HCT116 (cell line): ENCODE measurements at regions not wholly inside any gene's neighbourhood (a gene's known extent, or its start where the extent isn't known, plus 50 kb on each side); places are given as distances from the start of the nearest gene placed in this dataset.

ENCODE experiments used
- ATAC-seq: fragments of 200-7000 bp; cut with Tn5 transposase; 2 replicates; pipeline ENCODE4 v1.9.1; 2020; ENCODE audit warnings: mild to moderate bottlenecking, moderate library complexity
- BruUV-seq: library from RNA; stranded (reverse); fragments of 400-500 nt; replicated peaks from 2 replicates; lab custom pipeline; 2021; lab: Mats Ljungman, UMichigan
- CTCF ChIA-PET: fragments of 300-600 bp; sonication (Branson Sonifier 250); formaldehyde crosslinking; loops from one replicate; lab custom pipeline; 2021; ENCODE audit warnings: antibody characterized with exemption; lab: Charles Lee
- POLR2A ChIA-PET: fragments of 300-600, 350-600 bp; sonication (Branson Sonifier 250); formaldehyde crosslinking; loops from one replicate; lab custom pipeline; 2021; ENCODE audit warnings: antibody characterized with exemption; lab: Charles Lee
- RAD21 ChIA-PET, 2 experiments: fragments of 300-600 bp; sonication (Branson Sonifier 250); formaldehyde crosslinking; loops; one replicate each; lab custom pipeline; 2023; ENCODE audit warnings: low total read pairs in 2 of 2; ENCODE audit not compliant: uncharacterized antibody in 2 of 2, unreplicated experiment in 2 of 2, low non-redundant PET in 1 of 2; lab: Charles Lee
- DNase-seq: peaks from one replicate; pipeline ENCODE4 v3.0.0-alpha.2; 2010; ENCODE audit warnings: low read depth, low spot score
- H2AFZ ChIP-seq: fragments of 200-600 bp; shearing (Covaris generic), sonication (generic); 2 replicates; pipeline ENCODE4 v1.6.1; 2017; ENCODE audit warnings: low read depth, mixed run types, mixed read lengths, antibody characterized with exemption, low read length; ENCODE audit not compliant: poor library complexity, severe bottlenecking
- H3K27ac ChIP-seq: 2 replicates; pipeline ENCODE4 v1.5.1; 2012; ENCODE audit warnings: low read depth, low read length
- H3K27me3 ChIP-seq: fragments of 200-600 bp; sonication (generic); 2 replicates; pipeline ENCODE4 v1.6.1; 2016; ENCODE audit warnings: mixed run types, low read length, mixed read lengths; ENCODE audit not compliant: insufficient read depth
- H3K36me3 ChIP-seq, 2 experiments: fragments of 200-500 bp in 1 of 2; fragments of 200-600 bp in 1 of 2; sonication (Bioruptor generic) in 1 of 2; sonication (generic) in 1 of 2; 2 replicates each; pipeline versions ENCODE4 v1.5.1 to v1.6.1; 2014 to 2016; ENCODE audit warnings: low read length in 2 of 2, inconsistent platforms in 1 of 2, mixed read lengths in 1 of 2, mixed run types in 1 of 2; ENCODE audit not compliant: insufficient read depth in 2 of 2, control insufficient read depth in 1 of 2
- H3K4me1 ChIP-seq, 2 experiments: fragments of 200-600 bp in 1 of 2; sonication (generic) in 1 of 2; 2 replicates each; pipeline versions ENCODE4 v1.5.1 to v1.6.1; 2012 to 2017; ENCODE audit warnings: low read length in 2 of 2, inconsistent platforms in 1 of 2, mild to moderate bottlenecking in 1 of 2, mixed read lengths in 1 of 2, mixed run types in 1 of 2, moderate library complexity in 1 of 2; ENCODE audit not compliant: insufficient read depth in 2 of 2, control insufficient read depth in 1 of 2
- H3K4me2 ChIP-seq: fragments of 200-600 bp; sonication (generic); 2 replicates; pipeline ENCODE4 v1.6.1; 2017; ENCODE audit warnings: mixed run types, low read length, mixed read lengths
- H3K4me3 ChIP-seq, 2 experiments: fragments of 200-600 bp in 1 of 2; sonication (generic) in 1 of 2; replicated peaks in 1 of 2; 2 replicates each; pipeline ENCODE4 v1.5.1; 2011 to 2016; ENCODE audit warnings: low read length in 2 of 2, control low read depth in 1 of 2, low read depth in 1 of 2, mild to moderate bottlenecking in 1 of 2, mixed read lengths in 1 of 2, mixed run types in 1 of 2
- H3K79me2 ChIP-seq: fragments of 200-600 bp; sonication (generic); 2 replicates; pipeline ENCODE4 v1.6.1; 2017; ENCODE audit warnings: mild to moderate bottlenecking, mixed run types, low read length, moderate library complexity, mixed read lengths; ENCODE audit not compliant: insufficient read depth
- H3K9ac ChIP-seq: fragments of 200-600 bp; sonication (generic); 2 replicates; pipeline ENCODE4 v1.6.1; 2016; ENCODE audit warnings: low read length, mixed read lengths
- H3K9me2 ChIP-seq: fragments of 200-600 bp; sonication (generic), shearing (Covaris generic); 2 replicates; pipeline ENCODE4 v1.6.1; 2017; ENCODE audit warnings: mixed run types, mild to moderate bottlenecking, moderate library complexity; ENCODE audit not compliant: insufficient read depth
- H3K9me3 ChIP-seq, 2 experiments: fragments of 200-500 bp in 1 of 2; fragments of 200-600 bp in 1 of 2; sonication (Bioruptor generic) in 1 of 2; sonication (generic) in 1 of 2; 2 replicates each; pipeline ENCODE4 v1.6.1; 2014 to 2017; ENCODE audit warnings: low read length in 2 of 2, mixed read lengths in 2 of 2, inconsistent platforms in 1 of 2, low read depth in 1 of 2, mild to moderate bottlenecking in 1 of 2, mixed run types in 1 of 2, moderate library complexity in 1 of 2; ENCODE audit not compliant: control insufficient read depth in 1 of 2, insufficient read depth in 1 of 2
- H4K20me1 ChIP-seq: fragments of 200-600 bp; sonication (generic), shearing (Covaris generic); 2 replicates; pipeline ENCODE4 v1.6.1; 2017; ENCODE audit warnings: mixed run types, mild to moderate bottlenecking, moderate library complexity; ENCODE audit not compliant: insufficient read depth
- EZH2phosphoT487 ChIP-seq: fragments of 200-600 bp; IDR thresholded peaks from 2 replicates; pipeline ENCODE4 v1.6.1; 2018; ENCODE audit warnings: antibody characterized with exemption, borderline replicate concordance
- POLR2AphosphoS5 ChIP-seq: IDR thresholded peaks from 2 replicates; pipeline ENCODE4 v1.6.1; 2011; ENCODE audit warnings: mild to moderate bottlenecking, low read depth, low read length, moderate library complexity
- RAD21 ChIP-seq: IDR thresholded peaks from 2 replicates; pipeline ENCODE4 v1.6.1; 2012; ENCODE audit warnings: low read depth, mild to moderate bottlenecking
- TCF7L2 ChIP-seq: IDR thresholded peaks from 2 replicates; pipeline ENCODE4 v1.7.0; 2011; ENCODE audit warnings: borderline replicate concordance, inconsistent platforms; ENCODE audit not compliant: insufficient read depth, insufficient read length; ENCODE audit errors: extremely low read depth
- YY1 ChIP-seq: IDR thresholded peaks from 2 replicates; pipeline ENCODE4 v1.6.1; 2011; ENCODE audit warnings: low read length, low read depth, moderate library complexity, mild to moderate bottlenecking; ENCODE audit not compliant: insufficient replicate concordance; ENCODE audit errors: extremely low read depth
- ZFX ChIP-seq: fragments of 450-650 bp; IDR thresholded peaks from 2 replicates; pipeline ENCODE4 v1.6.1; 2017
- ZNF274 ChIP-seq: fragments of 200-500 bp; sonication (Bioruptor generic); IDR thresholded peaks from 2 replicates; pipeline ENCODE4 v1.6.1; 2014; ENCODE audit warnings: mild to moderate bottlenecking, low read depth, low read length, inconsistent platforms
- intact Hi-C: fragments of 100-400 bp; cut with micrococcal nuclease; formaldehyde crosslinking; loops from 2 replicates; pipeline ENCODE4 v1.10.0; 2022
- TF ChIP-seq, protein P1 (sequence below), 3 experiments: fragments of 200-600 bp in 1 of 3; sonication (generic) in 1 of 3; IDR thresholded peaks in 2 of 3; conservative IDR thresholded peaks in 1 of 3; 2 replicates each; pipeline ENCODE4 v1.5.1; 2012 to 2017; ENCODE audit warnings: low read depth in 2 of 3, low read length in 2 of 3, antibody characterized with exemption in 1 of 3, borderline replicate concordance in 1 of 3, control low read depth in 1 of 3, mild to moderate bottlenecking in 1 of 3, mixed read lengths in 1 of 3, mixed run types in 1 of 3, moderate library complexity in 1 of 3; ENCODE audit not compliant: insufficient read depth in 1 of 3

- TF ChIP-seq, protein P1, sequence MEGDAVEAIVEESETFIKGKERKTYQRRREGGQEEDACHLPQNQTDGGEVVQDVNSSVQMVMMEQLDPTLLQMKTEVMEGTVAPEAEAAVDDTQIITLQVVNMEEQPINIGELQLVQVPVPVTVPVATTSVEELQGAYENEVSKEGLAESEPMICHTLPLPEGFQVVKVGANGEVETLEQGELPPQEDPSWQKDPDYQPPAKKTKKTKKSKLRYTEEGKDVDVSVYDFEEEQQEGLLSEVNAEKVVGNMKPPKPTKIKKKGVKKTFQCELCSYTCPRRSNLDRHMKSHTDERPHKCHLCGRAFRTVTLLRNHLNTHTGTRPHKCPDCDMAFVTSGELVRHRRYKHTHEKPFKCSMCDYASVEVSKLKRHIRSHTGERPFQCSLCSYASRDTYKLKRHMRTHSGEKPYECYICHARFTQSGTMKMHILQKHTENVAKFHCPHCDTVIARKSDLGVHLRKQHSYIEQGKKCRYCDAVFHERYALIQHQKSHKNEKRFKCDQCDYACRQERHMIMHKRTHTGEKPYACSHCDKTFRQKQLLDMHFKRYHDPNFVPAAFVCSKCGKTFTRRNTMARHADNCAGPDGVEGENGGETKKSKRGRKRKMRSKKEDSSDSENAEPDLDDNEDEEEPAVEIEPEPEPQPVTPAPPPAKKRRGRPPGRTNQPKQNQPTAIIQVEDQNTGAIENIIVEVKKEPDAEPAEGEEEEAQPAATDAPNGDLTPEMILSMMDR (IDR thresholded peaks at IDR 0.05 in 2 of 3, conservative IDR thresholded peaks at IDR 0.05 in 1 of 3; ENCODE audit: borderline replicate concordance in 1 of 3, insufficient read depth in 1 of 3, low read depth in 2 of 3, low read length in 2 of 3) = no peak
- TF ChIP-seq ZFX (no peak), POLR2AphosphoS5 (no peak), ZNF274 (no peak), TCF7L2 (no peak)
These were observed 335.8 kb downstream of the TRIB2 start (continued) for GRCh38 chr2:13052547-13052946.

GRCh38 chr2:13056259-13056843 lies 339.6 kb downstream of the TRIB2 start:
- Histone ChIP-seq H3K4me1 (no peaks in the 10 kb centered on the region), H3K27ac (no peak overlapping the region), H3K4me2 (no peak overlapping the region), H3K27me3 (no peaks in the 10 kb centered on the region), H3K4me3 (no peak overlapping the region), H3K9ac (no peak overlapping the region), H3K79me2 (no peaks in the 10 kb centered on the region), H3K9me3 (no peaks in the 10 kb centered on the region), H3K9me2 (no peaks in the 10 kb centered on the region), H3K36me3 (no peaks in the 10 kb centered on the region), H2AFZ (no peak overlapping the region), H4K20me1 (no peaks in the 10 kb centered on the region; the same call in 1 of the 2 replicates)
- no TSS peak for BruUV-seq
- RAD21 ChIA-PET = no interaction called here
- intact Hi-C loops = no loop called here
- TF ChIP-seq YY1 (no peak), ZNF274 (no peak), EZH2phosphoT487 (no peak), RAD21 (peak; percentile 48)
- TF ChIP-seq, protein P1 (IDR thresholded peaks at IDR 0.05 in 2 of 3, conservative IDR thresholded peaks at IDR 0.05 in 1 of 3; ENCODE audit: borderline replicate concordance in 1 of 3, insufficient read depth in 1 of 3, low read depth in 2 of 3, low read length in 2 of 3) = peak; percentile 17 to 42 (median 34); a peak in 4 of 6 replicates
- ATAC-seq = peak; percentile 38; the same call in 1 of the 2 replicates
- POLR2A ChIA-PET = no interaction called here
- no peak for DNase-seq
- CTCF ChIA-PET = interaction anchor here (1.1 kb wide), 1 partner anchor 8 kb away, joined by 3 read pairs; no protein-coding TSS in a partner anchor
